HCT116 (cell line): ENCODE measurements at regions not wholly inside any gene's neighbourhood (a gene's known extent, or its start where the extent isn't known, plus 50 kb on each side); places are given as distances from the start of the nearest gene placed in this dataset.

Experiments used
- ATAC-seq: fragments of 200-7000 bp; cut with Tn5 transposase; 2 replicates; pipeline ENCODE4 v1.9.1; 2020; ENCODE audit warnings: mild to moderate bottlenecking, moderate library complexity
- BruUV-seq: library from RNA; stranded (reverse); fragments of 400-500 nt; replicated peaks from 2 replicates; lab custom pipeline; 2021; lab: Mats Ljungman, UMichigan
- CTCF ChIA-PET: fragments of 300-600 bp; sonication (Branson Sonifier 250); formaldehyde crosslinking; loops from one replicate; lab custom pipeline; 2021; ENCODE audit warnings: antibody characterized with exemption; lab: Charles Lee
- POLR2A ChIA-PET: fragments of 300-600, 350-600 bp; sonication (Branson Sonifier 250); formaldehyde crosslinking; loops from one replicate; lab custom pipeline; 2021; ENCODE audit warnings: antibody characterized with exemption; lab: Charles Lee
- RAD21 ChIA-PET, 2 experiments: fragments of 300-600 bp; sonication (Branson Sonifier 250); formaldehyde crosslinking; loops; one replicate each; lab custom pipeline; 2023; ENCODE audit warnings: low total read pairs in 2 of 2; ENCODE audit not compliant: uncharacterized antibody in 2 of 2, unreplicated experiment in 2 of 2, low non-redundant PET in 1 of 2; lab: Charles Lee
- DNase-seq: peaks from one replicate; pipeline ENCODE4 v3.0.0-alpha.2; 2010; ENCODE audit warnings: low read depth, low spot score
- H2AFZ ChIP-seq: fragments of 200-600 bp; shearing (Covaris generic), sonication (generic); 2 replicates; pipeline ENCODE4 v1.6.1; 2017; ENCODE audit warnings: low read depth, mixed run types, mixed read lengths, antibody characterized with exemption, low read length; ENCODE audit not compliant: poor library complexity, severe bottlenecking
- H3K27ac ChIP-seq: 2 replicates; pipeline ENCODE4 v1.5.1; 2012; ENCODE audit warnings: low read depth, low read length
- H3K27me3 ChIP-seq: fragments of 200-600 bp; sonication (generic); 2 replicates; pipeline ENCODE4 v1.6.1; 2016; ENCODE audit warnings: mixed run types, low read length, mixed read lengths; ENCODE audit not compliant: insufficient read depth
- H3K36me3 ChIP-seq, 2 experiments: fragments of 200-500 bp in 1 of 2; fragments of 200-600 bp in 1 of 2; sonication (Bioruptor generic) in 1 of 2; sonication (generic) in 1 of 2; 2 replicates each; pipeline versions ENCODE4 v1.5.1 to v1.6.1; 2014 to 2016; ENCODE audit warnings: low read length in 2 of 2, inconsistent platforms in 1 of 2, mixed read lengths in 1 of 2, mixed run types in 1 of 2; ENCODE audit not compliant: insufficient read depth in 2 of 2, control insufficient read depth in 1 of 2
- H3K4me1 ChIP-seq, 2 experiments: fragments of 200-600 bp in 1 of 2; sonication (generic) in 1 of 2; 2 replicates each; pipeline versions ENCODE4 v1.5.1 to v1.6.1; 2012 to 2017; ENCODE audit warnings: low read length in 2 of 2, inconsistent platforms in 1 of 2, mild to moderate bottlenecking in 1 of 2, mixed read lengths in 1 of 2, mixed run types in 1 of 2, moderate library complexity in 1 of 2; ENCODE audit not compliant: insufficient read depth in 2 of 2, control insufficient read depth in 1 of 2
- H3K4me2 ChIP-seq: fragments of 200-600 bp; sonication (generic); 2 replicates; pipeline ENCODE4 v1.6.1; 2017; ENCODE audit warnings: mixed run types, low read length, mixed read lengths
- H3K4me3 ChIP-seq, 2 experiments: fragments of 200-600 bp in 1 of 2; sonication (generic) in 1 of 2; replicated peaks in 1 of 2; 2 replicates each; pipeline ENCODE4 v1.5.1; 2011 to 2016; ENCODE audit warnings: low read length in 2 of 2, control low read depth in 1 of 2, low read depth in 1 of 2, mild to moderate bottlenecking in 1 of 2, mixed read lengths in 1 of 2, mixed run types in 1 of 2
- H3K79me2 ChIP-seq: fragments of 200-600 bp; sonication (generic); 2 replicates; pipeline ENCODE4 v1.6.1; 2017; ENCODE audit warnings: mild to moderate bottlenecking, mixed run types, low read length, moderate library complexity, mixed read lengths; ENCODE audit not compliant: insufficient read depth
- H3K9ac ChIP-seq: fragments of 200-600 bp; sonication (generic); 2 replicates; pipeline ENCODE4 v1.6.1; 2016; ENCODE audit warnings: low read length, mixed read lengths
- H3K9me2 ChIP-seq: fragments of 200-600 bp; sonication (generic), shearing (Covaris generic); 2 replicates; pipeline ENCODE4 v1.6.1; 2017; ENCODE audit warnings: mixed run types, mild to moderate bottlenecking, moderate library complexity; ENCODE audit not compliant: insufficient read depth
- H3K9me3 ChIP-seq, 2 experiments: fragments of 200-500 bp in 1 of 2; fragments of 200-600 bp in 1 of 2; sonication (Bioruptor generic) in 1 of 2; sonication (generic) in 1 of 2; 2 replicates each; pipeline ENCODE4 v1.6.1; 2014 to 2017; ENCODE audit warnings: low read length in 2 of 2, mixed read lengths in 2 of 2, inconsistent platforms in 1 of 2, low read depth in 1 of 2, mild to moderate bottlenecking in 1 of 2, mixed run types in 1 of 2, moderate library complexity in 1 of 2; ENCODE audit not compliant: control insufficient read depth in 1 of 2, insufficient read depth in 1 of 2
- H4K20me1 ChIP-seq: fragments of 200-600 bp; sonication (generic), shearing (Covaris generic); 2 replicates; pipeline ENCODE4 v1.6.1; 2017; ENCODE audit warnings: mixed run types, mild to moderate bottlenecking, moderate library complexity; ENCODE audit not compliant: insufficient read depth
- ATF3 ChIP-seq: IDR thresholded peaks from 2 replicates; pipeline ENCODE4 v1.6.1; 2012
- CBX3 ChIP-seq: IDR thresholded peaks from 2 replicates; pipeline ENCODE4 v1.6.1; 2012; ENCODE audit warnings: low read depth
- CEBPB ChIP-seq: IDR thresholded peaks from 2 replicates; pipeline ENCODE4 v1.6.1; 2012; ENCODE audit warnings: low read depth
- EZH2 ChIP-seq: fragments of 200-600 bp; sonication (generic); IDR thresholded peaks from 2 replicates; pipeline ENCODE4 v1.6.1; 2017; ENCODE audit warnings: antibody characterized with exemption, mixed run types
- EZH2phosphoT487 ChIP-seq: fragments of 200-600 bp; IDR thresholded peaks from 2 replicates; pipeline ENCODE4 v1.6.1; 2018; ENCODE audit warnings: antibody characterized with exemption, borderline replicate concordance
- JUND ChIP-seq: IDR thresholded peaks from 2 replicates; pipeline ENCODE4 v1.6.1; 2012
- MAX ChIP-seq: IDR thresholded peaks from 2 replicates; pipeline ENCODE4 v1.6.1; 2012
- POLR2A ChIP-seq: IDR thresholded peaks from 2 replicates; pipeline ENCODE4 v1.7.0; 2011; ENCODE audit warnings: borderline replicate concordance; ENCODE audit not compliant: insufficient read depth, insufficient read length; ENCODE audit errors: extremely low read depth
- POLR2AphosphoS5 ChIP-seq: IDR thresholded peaks from 2 replicates; pipeline ENCODE4 v1.6.1; 2011; ENCODE audit warnings: mild to moderate bottlenecking, low read depth, low read length, moderate library complexity
- RAD21 ChIP-seq: IDR thresholded peaks from 2 replicates; pipeline ENCODE4 v1.6.1; 2012; ENCODE audit warnings: low read depth, mild to moderate bottlenecking
- SP1 ChIP-seq: IDR thresholded peaks from 2 replicates; pipeline ENCODE4 v1.6.1; 2012; ENCODE audit warnings: low read depth
- SRF ChIP-seq: IDR thresholded peaks from 2 replicates; pipeline ENCODE4 v1.6.1; 2012; ENCODE audit warnings: low read depth
- TCF7L2 ChIP-seq: IDR thresholded peaks from 2 replicates; pipeline ENCODE4 v1.7.0; 2011; ENCODE audit warnings: borderline replicate concordance, inconsistent platforms; ENCODE audit not compliant: insufficient read depth, insufficient read length; ENCODE audit errors: extremely low read depth
- ZBTB33 ChIP-seq: IDR thresholded peaks from 2 replicates; pipeline ENCODE4 v1.6.1; 2011; ENCODE audit warnings: mild to moderate bottlenecking, low read length, moderate library complexity; ENCODE audit not compliant: insufficient replicate concordance; ENCODE audit errors: extremely low read depth
- ZFX ChIP-seq: fragments of 450-650 bp; IDR thresholded peaks from 2 replicates; pipeline ENCODE4 v1.6.1; 2017
- ZNF274 ChIP-seq: fragments of 200-500 bp; sonication (Bioruptor generic); IDR thresholded peaks from 2 replicates; pipeline ENCODE4 v1.6.1; 2014; ENCODE audit warnings: mild to moderate bottlenecking, low read depth, low read length, inconsistent platforms
- intact Hi-C: fragments of 100-400 bp; cut with micrococcal nuclease; formaldehyde crosslinking; loops from 2 replicates; pipeline ENCODE4 v1.10.0; 2022
- TF ChIP-seq, protein P1 (sequence below): IDR thresholded peaks from 2 replicates; pipeline ENCODE4 v1.6.1; 2012; ENCODE audit warnings: low read depth

DNA sequence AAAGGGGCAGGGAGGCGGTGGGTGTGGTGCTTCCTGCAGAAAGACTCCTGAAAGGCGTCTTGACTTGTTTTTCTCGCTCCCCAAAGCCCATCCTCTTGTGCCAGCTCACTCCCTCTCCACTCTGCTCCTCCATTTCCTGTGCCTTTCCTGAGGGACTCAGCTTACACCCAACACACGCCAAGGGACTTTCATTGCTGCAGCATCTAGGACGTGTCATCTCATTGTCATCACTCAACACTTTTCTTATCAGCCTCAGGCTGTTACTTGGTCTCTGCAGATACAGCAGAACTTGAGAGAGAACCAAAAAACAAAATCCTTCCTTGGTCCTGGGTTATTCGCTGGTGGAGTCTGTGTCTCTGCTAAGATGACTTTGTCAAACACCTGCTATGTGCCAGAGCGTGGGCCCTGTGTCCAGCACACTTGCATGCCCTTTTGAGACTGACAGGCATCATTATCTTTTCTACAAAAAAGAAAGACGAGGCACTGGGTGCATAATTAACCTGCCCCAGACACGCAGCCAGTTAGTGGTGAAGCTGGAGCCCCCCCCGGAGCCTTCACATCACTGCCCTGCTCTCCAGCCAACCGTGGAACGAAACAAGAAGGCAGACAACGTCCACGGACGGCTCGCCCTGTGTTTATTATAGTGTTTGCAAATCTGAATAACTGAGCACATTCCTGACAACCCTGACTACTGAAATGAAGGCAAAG is 261.7 kb upstream of the HDAC4 start:
- POLR2A ChIA-PET = no interaction called here

More for the DNA sequence above, 261.7 kb upstream of the HDAC4 start:
- BruUV-seq = no TSS peak
- Histone ChIP-seq H3K79me2 (no peaks in the 10 kb centered on the region), H3K4me2 (no peak overlapping the region), H3K27me3 (peaks cover 45% of the 10 kb centered on the region), H3K27ac (no peak overlapping the region), H3K36me3 (no peaks in the 10 kb centered on the region), H3K4me1 (peaks cover 11 to 20% of the 10 kb centered on the region in 2 experiments; a peak in 3 of 4 replicates), H3K4me3 (no peak overlapping the region), H4K20me1 (no peaks in the 10 kb centered on the region), H3K9me3 (no peaks in the 10 kb centered on the region), H3K9me2 (no peaks in the 10 kb centered on the region), H3K9ac (no peak overlapping the region), H2AFZ (no peak overlapping the region)
- RAD21 ChIA-PET = no interaction called here
- CTCF ChIA-PET = no interaction called here
- TF ChIP-seq MAX (no peak), ZNF274 (no peak), SP1 (no peak), EZH2 (no peak), RAD21 (no peak), POLR2A (no peak), ZBTB33 (no peak), ZFX (no peak), POLR2AphosphoS5 (no peak), CEBPB (no peak), CBX3 (no peak), ATF3 (no peak), TCF7L2 (no peak), SRF (no peak), JUND (no peak), EZH2phosphoT487 (no peak)
- TF ChIP-seq, protein P1, sequence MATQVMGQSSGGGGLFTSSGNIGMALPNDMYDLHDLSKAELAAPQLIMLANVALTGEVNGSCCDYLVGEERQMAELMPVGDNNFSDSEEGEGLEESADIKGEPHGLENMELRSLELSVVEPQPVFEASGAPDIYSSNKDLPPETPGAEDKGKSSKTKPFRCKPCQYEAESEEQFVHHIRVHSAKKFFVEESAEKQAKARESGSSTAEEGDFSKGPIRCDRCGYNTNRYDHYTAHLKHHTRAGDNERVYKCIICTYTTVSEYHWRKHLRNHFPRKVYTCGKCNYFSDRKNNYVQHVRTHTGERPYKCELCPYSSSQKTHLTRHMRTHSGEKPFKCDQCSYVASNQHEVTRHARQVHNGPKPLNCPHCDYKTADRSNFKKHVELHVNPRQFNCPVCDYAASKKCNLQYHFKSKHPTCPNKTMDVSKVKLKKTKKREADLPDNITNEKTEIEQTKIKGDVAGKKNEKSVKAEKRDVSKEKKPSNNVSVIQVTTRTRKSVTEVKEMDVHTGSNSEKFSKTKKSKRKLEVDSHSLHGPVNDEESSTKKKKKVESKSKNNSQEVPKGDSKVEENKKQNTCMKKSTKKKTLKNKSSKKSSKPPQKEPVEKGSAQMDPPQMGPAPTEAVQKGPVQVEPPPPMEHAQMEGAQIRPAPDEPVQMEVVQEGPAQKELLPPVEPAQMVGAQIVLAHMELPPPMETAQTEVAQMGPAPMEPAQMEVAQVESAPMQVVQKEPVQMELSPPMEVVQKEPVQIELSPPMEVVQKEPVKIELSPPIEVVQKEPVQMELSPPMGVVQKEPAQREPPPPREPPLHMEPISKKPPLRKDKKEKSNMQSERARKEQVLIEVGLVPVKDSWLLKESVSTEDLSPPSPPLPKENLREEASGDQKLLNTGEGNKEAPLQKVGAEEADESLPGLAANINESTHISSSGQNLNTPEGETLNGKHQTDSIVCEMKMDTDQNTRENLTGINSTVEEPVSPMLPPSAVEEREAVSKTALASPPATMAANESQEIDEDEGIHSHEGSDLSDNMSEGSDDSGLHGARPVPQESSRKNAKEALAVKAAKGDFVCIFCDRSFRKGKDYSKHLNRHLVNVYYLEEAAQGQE = no peak
- DNase-seq = no peak
- intact Hi-C loops = loop anchor here (5.0 kb wide), 1 partner anchor 395 kb away; no protein-coding TSS in a partner anchor
- no peak for ATAC-seq
